Sigmoid colon (tissue), 6 donors: ENCODE measurements at regions not wholly inside any gene's neighbourhood (a gene's known extent, or its start where the extent isn't known, plus 50 kb on each side); places are given as distances from the start of the nearest gene placed in this dataset.
"Not testable (repeated sequence)": the region's sequence is repeated elsewhere in the genome, so short reads cannot be mapped to it uniquely, and the experiment has no call there.

Experiments used
- DNase-seq: peaks from one replicate; pipeline ENCODE4 v3.0.0-alpha.2; 2019
- H3K27ac ChIP-seq, 4 donors: fragments of 200-600 bp; sonication (generic); one replicate each; pipeline ENCODE4 v1.5.1; 2016 to 2019; ENCODE audit warnings: mild to moderate bottlenecking in 1 of 4
- H3K27me3 ChIP-seq, 3 donors: fragments of 200-600 bp; sonication (generic); one replicate each; pipeline ENCODE4 v1.5.1; 2019; ENCODE audit warnings: mild to moderate bottlenecking in 1 of 3
- H3K36me3 ChIP-seq, 4 donors: fragments of 200-600 bp; sonication (generic); one replicate each; pipeline ENCODE4 v1.5.1; 2016 to 2019
- H3K4me1 ChIP-seq, 4 donors: fragments of 200-600 bp; sonication (generic); one replicate each; pipeline ENCODE4 v1.5.1; 2017 to 2019
- H3K4me3 ChIP-seq, 4 donors: fragments of 200-600 bp; sonication (generic); one replicate each; pipeline ENCODE4 v1.5.1; 2017 to 2019; ENCODE audit warnings: mild to moderate bottlenecking in 2 of 4, moderate library complexity in 1 of 4
- H3K9me3 ChIP-seq, 4 donors: fragments of 200-600 bp in 3 of 4; sonication (generic) in 3 of 4; one replicate each; pipeline versions ENCODE4 v1.5.1 to v1.6.1; 2013 to 2019
- CTCF ChIP-seq, 4 experiments: fragments of 450-650 bp in 3 of 4; fragments of 200-600 bp in 1 of 4; IDR thresholded peaks; one replicate each; pipeline ENCODE4 v1.5.1; 2016 to 2019; ENCODE audit warnings: antibody characterized with exemption in 4 of 4, mild to moderate bottlenecking in 3 of 4, moderate library complexity in 2 of 4
- EP300 ChIP-seq, 4 donors: sonication (generic); formaldehyde crosslinking; IDR thresholded peaks; one replicate each; pipeline ENCODE4 v1.6.1; 2017; ENCODE audit warnings: antibody characterized with exemption in 4 of 4
- POLR2A ChIP-seq, 2 donors: fragments of 450-650 bp; IDR thresholded peaks; one replicate each; pipeline ENCODE4 v1.6.1; 2016; ENCODE audit warnings: antibody characterized with exemption in 2 of 2, mild to moderate bottlenecking in 2 of 2, moderate library complexity in 2 of 2
- POLR2AphosphoS5 ChIP-seq, 4 donors: sonication (generic); formaldehyde crosslinking; IDR thresholded peaks; one replicate each; pipeline ENCODE4 v1.6.1; 2017; ENCODE audit warnings: antibody characterized with exemption in 4 of 4
- WGBS, 2 donors: extraction: QIAGEN DNeasy Blood & Tissue Kit; methylation state at CpG; one replicate each; pipeline ENCODE4 v1.1.7; 2013; 5-methylcytosine and 5-hydroxymethylcytosine counted together
- intact Hi-C: fragments of 100-400 bp; cut with DNase I; formaldehyde crosslinking; loops from one replicate; pipeline ENCODE4 v1.15.1; 2023
- donor health status: healthy with polysubstance abuse.
- donor health status: healthy.

- Histone ChIP-seq H3K27ac (no peak overlapping the region), H3K36me3 (no peaks in the 10 kb centered on the region), H3K4me3 (no peak overlapping the region), H3K9me3 (no peaks in the 10 kb centered on the region), H3K4me1 (peaks cover 0 to 3% (median 3%) of the 10 kb centered on the region in 4 donors), H3K27me3 (peaks cover 0 to 2% (median 0%) of the 10 kb centered on the region in 3 donors)
- intact Hi-C loops = no loop called here
- no peak for DNase-seq
- WGBS, 2 donors = 90 to 93% methylated on average over 6 of the region's 6 CpGs
- no peak for TF ChIP-seq CTCF (IDR thresholded peaks at IDR 0.05)
- no peak for TF ChIP-seq POLR2AphosphoS5 (IDR thresholded peaks at IDR 0.05)
- TF ChIP-seq POLR2A (IDR thresholded peaks at IDR 0.05) = no peak
- TF ChIP-seq EP300 (IDR thresholded peaks at IDR 0.05) = no peak
Measured at GRCh38 chr19:14328406-14328805, 52.8 kb upstream of the ADGRE5 start.

GRCh38 chr19:14327061-14327460 lies 54.2 kb upstream of the ADGRE5 start:
- H3K27ac ChIP-seq, H3K4me3 ChIP-seq, H3K36me3 ChIP-seq, H3K27me3 ChIP-seq, H3K4me1 ChIP-seq, DNase-seq, intact Hi-C loops, H3K9me3 ChIP-seq: not testable (repeated sequence)
- WGBS, 2 donors = 55 to 90% methylated on average over 8 of the region's 8 CpGs

- WGBS, 2 donors = 72 to 83% methylated on average over 1 of the region's 1 CpG
- DNase-seq = no peak
- H3K4me1 ChIP-seq = no peaks in the 10 kb centered on the region
- no peaks in the 10 kb centered on the region for H3K36me3 ChIP-seq
- H3K4me3 ChIP-seq = no peak overlapping the region
- H3K9me3 ChIP-seq = no peaks in the 10 kb centered on the region
- intact Hi-C loops = no loop called here
- H3K27ac ChIP-seq = no peak overlapping the region
- no peak for TF ChIP-seq POLR2AphosphoS5 (IDR thresholded peaks at IDR 0.05)
- TF ChIP-seq CTCF (IDR thresholded peaks at IDR 0.05) = no peak
- TF ChIP-seq POLR2A (IDR thresholded peaks at IDR 0.05) = no peak
- TF ChIP-seq EP300 (IDR thresholded peaks at IDR 0.05) = no peak
- no peaks in the 10 kb centered on the region for H3K27me3 ChIP-seq
Measured at GRCh38 chr19:14325863-14326262, 55.4 kb upstream of the ADGRE5 start.

GRCh38 chr19:14325134-14325533 lies 56.1 kb upstream of the ADGRE5 start:
- no peak for TF ChIP-seq EP300 (IDR thresholded peaks at IDR 0.05)
- TF ChIP-seq POLR2AphosphoS5 (IDR thresholded peaks at IDR 0.05) = no peak
- TF ChIP-seq CTCF (IDR thresholded peaks at IDR 0.05) = no peak
- TF ChIP-seq POLR2A (IDR thresholded peaks at IDR 0.05) = no peak
- 96 to 97% methylated on average over 3 of the region's 3 CpGs for WGBS, 2 donors
- Histone ChIP-seq H3K27ac (no peak overlapping the region), H3K9me3 (peaks cover 0 to 5% (median 0%) of the 10 kb centered on the region in 4 donors), H3K4me3 (no peak overlapping the region), H3K36me3 (no peaks in the 10 kb centered on the region), H3K27me3 (no peaks in the 10 kb centered on the region), H3K4me1 (no peaks in the 10 kb centered on the region)
- DNase-seq = no peak
- intact Hi-C loops = no loop called here

GRCh38 chr19:14322889-14323463 lies 58.3 kb upstream of the ADGRE5 start:
- intact Hi-C loops = no loop called here
- 72 to 87% methylated on average over 7 of the region's 7 CpGs for WGBS, 2 donors
- Histone ChIP-seq H3K27ac (no peak overlapping the region), H3K27me3 (no peaks in the 10 kb centered on the region), H3K9me3 (peaks cover 0 to 9% (median 0%) of the 10 kb centered on the region in 4 donors), H3K4me1 (no peaks in the 10 kb centered on the region), H3K36me3 (no peaks in the 10 kb centered on the region), H3K4me3 (no peak overlapping the region)
- no peak for DNase-seq
- TF ChIP-seq CTCF (IDR thresholded peaks at IDR 0.05) = no peak
- TF ChIP-seq POLR2A (IDR thresholded peaks at IDR 0.05) = no peak
- no peak for TF ChIP-seq POLR2AphosphoS5 (IDR thresholded peaks at IDR 0.05)
- no peak for TF ChIP-seq EP300 (IDR thresholded peaks at IDR 0.05)
